GM19324 (cell line): ENCODE measurements at regions not wholly inside any gene's neighbourhood (a gene's known extent, or its start where the extent isn't known, plus 50 kb on each side); places are given as distances from the start of the nearest gene placed in this dataset.
"Not testable (repeated sequence)": the region's sequence is repeated elsewhere in the genome, so short reads cannot be mapped to it uniquely, and the experiment has no call there.

Experiments used
- ATAC-seq: cut with Tn5 transposase; IDR thresholded peaks from one replicate; pipeline ENCODE4 v1.9.1; 2021; ENCODE audit warnings: mild to moderate bottlenecking, moderate library complexity; ENCODE audit not compliant: unreplicated experiment, low FRiP score

DNA sequence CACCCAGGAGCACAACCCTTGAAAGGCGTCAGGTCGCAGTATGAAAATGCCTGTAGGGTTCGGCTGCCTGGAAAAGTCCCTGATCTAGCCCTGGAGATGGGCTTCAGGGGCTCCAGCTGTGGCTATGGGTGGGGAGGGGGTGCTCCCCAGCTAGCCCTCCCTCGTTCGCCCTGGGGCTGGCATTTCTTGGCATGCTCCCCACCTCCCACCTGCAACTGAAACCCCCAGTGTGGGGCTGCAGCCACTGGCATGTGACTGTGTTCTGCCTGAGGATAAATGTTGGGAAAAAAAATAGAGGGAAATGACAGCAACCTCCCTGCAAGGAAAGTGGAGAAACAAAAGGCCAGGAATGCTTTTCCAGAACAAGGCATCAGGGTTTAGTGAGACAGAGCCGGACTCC lies 109.2 kb downstream of the COPS8 start:
- ATAC-seq = no peak

GRCh38 chr2:237195396-237196120 lies 109.9 kb downstream of the COPS8 start:
- no peak for ATAC-seq

DNA sequence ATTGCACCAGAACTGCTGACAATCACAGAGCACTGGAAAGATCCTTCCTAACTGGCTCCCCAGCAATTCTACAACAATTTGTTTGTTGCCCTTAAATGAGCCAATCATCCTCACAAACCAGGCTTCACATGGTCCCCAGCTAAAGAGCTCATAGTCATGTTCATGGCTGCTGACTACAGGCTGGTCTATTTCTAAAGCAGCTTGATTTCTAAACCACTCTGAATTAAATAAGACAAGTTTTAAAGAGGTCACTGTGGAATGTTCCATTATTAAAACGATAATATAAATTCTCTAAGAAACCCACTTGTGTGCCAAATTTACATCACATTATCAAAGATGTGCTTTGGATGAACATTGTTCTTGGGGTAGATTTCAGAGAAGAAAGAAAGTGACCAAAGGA lies 110.7 kb downstream of the COPS8 start:
- no peak for ATAC-seq

GRCh38 chr2:237196866-237197618 lies 111.4 kb downstream of the COPS8 start:
- no peak for ATAC-seq

- no peak for ATAC-seq
These were observed 112.6 kb downstream of the COPS8 start for GRCh38 chr2:237198164-237198855.

DNA sequence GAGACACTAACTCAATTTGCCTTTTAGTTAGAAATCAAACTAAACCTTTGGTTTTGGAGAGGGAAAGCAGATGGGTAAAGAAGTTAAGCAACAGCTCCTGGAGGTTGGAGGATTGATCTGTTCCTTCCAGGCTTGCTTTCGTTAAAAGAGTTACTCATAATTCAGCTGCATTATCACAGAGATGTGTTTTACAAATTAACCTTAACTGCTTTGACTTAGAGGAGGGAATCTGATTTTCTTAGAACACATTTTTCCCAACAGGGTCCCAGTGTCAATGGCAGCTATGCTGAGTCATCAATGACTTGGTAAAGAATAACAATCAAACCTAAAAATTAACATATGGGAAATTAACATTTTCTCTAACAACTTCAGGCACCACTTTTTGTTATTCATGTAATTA lies 113.4 kb downstream of the COPS8 start:
- ATAC-seq = no peak

- no peak for ATAC-seq
These were observed 113.9 kb downstream of the COPS8 start for GRCh38 chr2:237199577-237199976.

GRCh38 chr2:237200462-237200861 lies 114.8 kb downstream of the COPS8 start:
- no peak for ATAC-seq

GRCh38 chr2:237201461-237202287 lies 116.0 kb downstream of the COPS8 start:
- ATAC-seq = peak; percentile 70

DNA sequence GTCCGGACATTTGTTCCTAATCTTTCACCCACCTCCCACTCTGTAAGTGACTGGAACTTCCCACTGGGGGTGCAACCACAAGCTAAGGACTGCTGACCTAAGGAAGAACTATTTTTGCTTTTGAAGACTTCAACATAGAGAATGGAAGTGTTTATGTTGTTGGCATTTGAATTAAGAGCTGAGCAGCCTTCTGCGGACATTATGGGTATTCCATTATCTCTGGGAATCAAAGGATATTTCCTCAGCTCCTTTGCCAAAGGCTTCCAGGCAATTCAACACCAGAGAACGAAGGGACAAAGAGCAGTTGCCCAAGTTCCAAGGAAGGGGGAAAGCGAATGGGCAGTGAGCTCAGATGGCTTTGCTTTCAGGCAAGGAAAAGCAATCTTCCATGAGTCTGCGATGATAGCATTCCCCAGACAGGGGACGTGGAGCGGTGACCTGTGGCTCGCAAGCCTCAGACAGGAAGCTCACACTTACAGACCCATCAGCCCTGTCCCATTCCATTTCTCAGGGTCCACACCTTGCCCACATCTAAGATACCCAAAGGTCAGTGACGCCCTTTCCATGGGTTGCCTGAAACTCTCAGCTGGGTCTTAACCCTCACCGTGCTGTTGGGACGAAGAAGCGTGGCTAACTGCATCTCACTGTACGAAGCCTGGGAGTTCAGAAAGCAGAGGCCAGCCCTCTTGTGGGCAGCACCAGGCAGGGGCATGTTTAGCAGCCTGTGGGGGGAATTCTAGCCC lies 116.8 kb downstream of the COPS8 start:
- no peak for ATAC-seq

- no peak for ATAC-seq
These were observed 119.4 kb downstream of the COPS8 start for GRCh38 chr2:237205043-237205541.

DNA sequence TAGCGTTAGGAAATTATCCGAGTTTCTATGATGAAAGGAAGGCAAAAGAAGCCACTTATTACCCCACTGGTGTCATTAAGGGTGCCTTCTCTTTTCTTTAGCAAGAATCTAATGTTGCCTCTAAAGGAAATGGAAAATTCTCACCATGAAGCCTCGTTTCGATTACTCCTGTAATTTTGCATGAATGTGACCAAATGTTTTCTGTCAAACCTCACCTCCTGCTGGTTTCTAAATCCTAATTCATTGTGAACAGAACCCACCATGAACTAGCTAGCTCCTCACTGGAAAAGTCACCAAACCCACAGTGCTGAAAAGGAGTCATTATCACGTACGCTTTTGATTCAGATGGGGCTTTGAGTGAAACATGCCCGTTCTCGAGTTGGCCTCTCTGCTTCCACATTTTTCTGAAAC lies 119.9 kb downstream of the COPS8 start:
- ATAC-seq = no peak

- ATAC-seq = no peak
These were observed 122.0 kb downstream of the COPS8 start for GRCh38 chr2:237207646-237208045.

GRCh38 chr2:237208373-237209260 lies 122.9 kb downstream of the COPS8 start:
- no peak for ATAC-seq

- ATAC-seq = no peak
These were observed 124.2 kb downstream of the COPS8 start for GRCh38 chr2:237209885-237210284.

DNA sequence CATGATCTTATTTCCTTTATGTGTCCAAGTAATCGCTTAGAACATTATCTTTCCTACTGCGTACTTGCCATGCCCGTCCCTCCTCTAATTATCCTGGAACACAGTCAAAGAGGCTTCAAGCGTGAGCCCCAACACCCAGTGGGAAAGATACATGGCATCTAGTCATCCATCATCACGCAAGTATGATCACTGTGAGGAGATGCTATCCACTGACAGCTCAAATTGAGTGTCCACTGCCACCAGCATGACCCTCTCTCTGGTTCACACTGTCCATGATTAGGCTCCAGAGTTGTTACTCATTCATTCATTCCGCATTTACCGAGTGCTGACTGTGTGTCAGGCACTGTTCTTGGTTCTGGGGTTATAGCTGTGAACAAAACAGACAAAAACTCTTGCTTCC lies 124.6 kb downstream of the COPS8 start:
- ATAC-seq = no peak

DNA sequence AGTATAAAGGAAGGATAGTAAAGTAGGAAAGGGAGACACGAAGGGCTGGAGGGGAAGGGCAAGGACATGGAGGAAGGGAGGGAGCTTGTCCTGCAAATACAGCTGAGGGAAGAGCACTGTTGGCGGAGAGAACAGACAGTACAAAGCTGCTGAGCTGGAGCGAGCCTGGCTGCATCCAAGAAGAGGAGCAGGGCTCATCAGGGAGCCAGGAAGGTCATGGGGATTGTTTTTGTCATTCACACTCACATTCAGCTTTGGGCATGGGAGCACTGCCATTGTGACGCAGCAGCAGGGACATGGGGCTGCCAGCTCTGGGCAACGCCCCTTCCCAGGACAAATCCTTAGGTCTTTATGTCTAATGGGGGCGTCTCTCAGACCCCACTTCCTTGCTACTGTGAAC lies 125.1 kb downstream of the COPS8 start:
- ATAC-seq = no peak

DNA sequence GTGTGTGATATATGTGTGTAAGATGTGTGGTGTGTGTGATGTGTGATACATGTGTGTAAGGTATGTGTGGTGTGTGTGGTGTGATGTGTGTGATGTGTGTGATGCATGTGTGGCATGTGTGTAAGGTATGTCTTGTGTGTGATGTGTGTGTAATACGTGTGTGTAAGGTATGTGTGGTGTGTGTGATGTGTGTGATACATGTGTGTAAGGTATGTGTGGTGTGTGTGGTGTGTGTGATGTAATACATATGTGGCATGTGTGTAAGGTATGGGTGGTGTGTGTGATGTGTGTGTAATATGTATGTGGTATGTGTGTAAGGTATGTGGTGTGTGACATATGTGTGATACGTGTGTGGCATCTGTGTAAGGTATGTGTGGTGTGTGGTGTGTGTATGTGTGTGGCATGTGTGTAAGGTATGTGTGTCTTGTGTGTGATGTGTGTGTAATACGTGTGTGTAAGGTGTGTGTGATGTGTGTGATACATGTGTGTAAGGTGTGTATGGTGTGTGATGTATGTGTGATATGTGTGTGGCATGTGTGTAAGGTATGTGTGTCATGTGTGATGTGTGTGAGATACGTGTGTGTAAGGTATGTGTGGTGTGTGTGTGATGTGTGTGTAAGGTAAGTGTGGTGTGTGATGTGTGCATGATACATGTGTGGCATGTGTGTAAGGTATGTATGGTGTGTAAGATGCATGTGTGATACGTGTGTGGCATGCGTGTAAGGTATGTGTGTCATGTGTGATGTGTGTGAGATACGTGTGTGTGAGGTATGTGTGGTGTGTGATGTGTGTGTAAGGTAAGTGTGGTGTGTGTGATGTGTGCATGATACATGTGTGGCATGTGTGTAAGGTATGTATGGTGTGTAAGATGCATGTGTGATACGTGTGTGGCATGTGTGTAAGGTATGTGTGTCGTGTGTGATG lies 126.9 kb downstream of the COPS8 start:
- not testable (repeated sequence) for ATAC-seq
